SU-DHL-6 (cell line): ENCODE measurements at regions not wholly inside any gene's neighbourhood (a gene's known extent, or its start where the extent isn't known, plus 50 kb on each side); places are given as distances from the start of the nearest gene placed in this dataset.

Experiments
- H2AFZ ChIP-seq: fragments of 200-600 bp; sonication (generic); 2 replicates; pipeline ENCODE4 v1.6.1; 2014; ENCODE audit warnings: low read depth, mild to moderate bottlenecking, moderate library complexity, mixed read lengths, antibody characterized with exemption, low read length; ENCODE audit not compliant: severe bottlenecking
- H3F3A ChIP-seq: fragments of 200-600 bp; shearing (Covaris generic); 2 replicates; pipeline ENCODE4 v1.6.0; 2016; ENCODE audit warnings: antibody characterized with exemption, mild to moderate bottlenecking; ENCODE audit not compliant: insufficient read depth
- H3K27ac ChIP-seq: fragments of 200-600 bp; sonication (generic); 2 replicates; pipeline ENCODE4 v1.5.1; 2016; ENCODE audit warnings: low read depth, mild to moderate bottlenecking, low read length, moderate library complexity, mixed read lengths
- H3K27me3 ChIP-seq: fragments of 200-600 bp; sonication (generic), shearing (Covaris generic); 2 replicates; pipeline ENCODE4 v1.6.0; 2014; ENCODE audit warnings: mild to moderate bottlenecking, low read length
- H3K36me3 ChIP-seq: fragments of 200-600 bp; sonication (generic); 2 replicates; pipeline ENCODE4 v1.6.1; 2014; ENCODE audit warnings: mild to moderate bottlenecking, low read length, mixed read lengths
- H3K4me2 ChIP-seq: fragments of 300-600, 200-600 bp; shearing (Covaris generic), sonication (generic); 2 replicates; pipeline ENCODE4 v1.6.0; 2014; ENCODE audit warnings: low read length, low read depth, mild to moderate bottlenecking; ENCODE audit not compliant: poor library complexity, severe bottlenecking
- H3K4me3 ChIP-seq: fragments of 200-600 bp; sonication (generic); 2 replicates; pipeline ENCODE4 v1.5.1; 2014; ENCODE audit warnings: antibody characterized with exemption, low read length, mild to moderate bottlenecking, mixed read lengths; ENCODE audit not compliant: insufficient read depth, poor library complexity, severe bottlenecking
- H3K79me2 ChIP-seq: fragments of 200-600 bp; sonication (generic); 2 replicates; pipeline ENCODE4 v1.6.1; 2014; ENCODE audit warnings: mild to moderate bottlenecking, low read length, moderate library complexity; ENCODE audit not compliant: insufficient read depth
- H3K9ac ChIP-seq: fragments of 200-600 bp; sonication (generic); 2 replicates; pipeline ENCODE4 v1.7.0; 2014; ENCODE audit warnings: mild to moderate bottlenecking, low read length
- H3K9me2 ChIP-seq: fragments of 200-600 bp; sonication (generic); replicated peaks from 2 replicates; pipeline ENCODE4 v1.6.1; 2014; ENCODE audit warnings: low read length; ENCODE audit not compliant: insufficient read depth
- H3K9me3 ChIP-seq: fragments of 200-600 bp; sonication (generic); 2 replicates; pipeline ENCODE4 v1.6.1; 2014; ENCODE audit warnings: low read length, mixed read lengths; ENCODE audit not compliant: insufficient read depth
- H4K20me1 ChIP-seq: fragments of 200-600 bp; sonication (generic); 2 replicates; pipeline ENCODE4 v1.6.1; 2014; ENCODE audit warnings: low read depth, mild to moderate bottlenecking, antibody characterized with exemption, low read length, moderate library complexity, mixed read lengths
- CTCF ChIP-seq: fragments of 200-600 bp; sonication (generic); IDR thresholded peaks from one replicate; pipeline ENCODE4 v1.5.1; 2017; ENCODE audit warnings: antibody characterized with exemption, mild to moderate bottlenecking, low read length, moderate library complexity; ENCODE audit not compliant: insufficient read depth, poor library complexity, severe bottlenecking
- EZH2phosphoT487 ChIP-seq: fragments of 200-600 bp; sonication (generic), shearing (Covaris generic); conservative IDR thresholded peaks from 2 replicates; pipeline ENCODE4 v1.6.1; 2018; ENCODE audit warnings: mild to moderate bottlenecking, antibody characterized with exemption, low read length, moderate library complexity, mixed read lengths

GRCh38 chr16:54361246-54361645 lies 74.7 kb upstream of the IRX3 start:
- Histone ChIP-seq H3K9ac (no peak overlapping the region), H3K4me2 (no peak overlapping the region), H3K9me2 (no peaks in the 10 kb centered on the region), H3K79me2 (no peaks in the 10 kb centered on the region), H3F3A (no peaks in the 10 kb centered on the region), H3K27me3 (no peaks in the 10 kb centered on the region), H2AFZ (no peak overlapping the region), H4K20me1 (no peaks in the 10 kb centered on the region), H3K36me3 (no peaks in the 10 kb centered on the region), H3K9me3 (no peaks in the 10 kb centered on the region), H3K27ac (no peak overlapping the region), H3K4me3 (no peak overlapping the region)
- TF ChIP-seq CTCF (no peak), EZH2phosphoT487 (no peak)

DNA sequence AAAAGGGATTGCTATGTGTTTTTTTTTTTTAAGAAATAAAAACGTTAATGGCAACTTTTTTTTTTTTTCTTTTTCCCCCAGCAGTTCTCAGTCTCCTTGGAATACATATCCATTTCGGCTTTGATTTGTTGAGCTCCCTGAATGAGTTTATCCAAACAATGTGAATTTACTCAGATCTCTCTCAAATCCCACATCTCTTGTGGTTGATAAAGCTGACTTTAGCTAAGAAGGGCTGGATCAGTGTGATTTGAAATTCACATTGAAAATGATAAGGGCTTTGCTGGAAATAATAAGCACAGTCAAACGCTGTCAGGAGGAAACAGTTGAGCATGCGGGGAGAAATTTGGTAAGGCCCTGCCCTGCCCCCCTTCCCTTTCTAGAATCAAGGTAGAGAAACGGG lies 74.1 kb upstream of the IRX3 start:
- H3K9me3 ChIP-seq: no peaks in the 10 kb centered on the region
- H3K27ac ChIP-seq: no peak overlapping the region
- H2AFZ ChIP-seq: no peak overlapping the region
- no peak overlapping the region for H3K9ac ChIP-seq
- no peak for TF ChIP-seq CTCF
- TF ChIP-seq EZH2phosphoT487: no peak
- H3K27me3 ChIP-seq: no peaks in the 10 kb centered on the region
- H3F3A ChIP-seq: no peaks in the 10 kb centered on the region
- H3K4me2 ChIP-seq: no peak overlapping the region
- no peaks in the 10 kb centered on the region for H3K9me2 ChIP-seq
- H3K4me3 ChIP-seq: no peak overlapping the region
- H4K20me1 ChIP-seq: no peaks in the 10 kb centered on the region
- no peaks in the 10 kb centered on the region for H3K36me3 ChIP-seq
- H3K79me2 ChIP-seq: no peaks in the 10 kb centered on the region

- H3K4me3 ChIP-seq: no peak overlapping the region
- TF ChIP-seq EZH2phosphoT487: no peak
- no peak for TF ChIP-seq CTCF
Observed at GRCh38 chr16:54359555-54359954, 73.0 kb upstream of the IRX3 start.

More at GRCh38 chr16:54359555-54359954, 73.0 kb upstream of the IRX3 start:
- no peaks in the 10 kb centered on the region for H3K79me2 ChIP-seq
- H3K27me3 ChIP-seq: no peaks in the 10 kb centered on the region
- no peak overlapping the region for H3K27ac ChIP-seq
- no peaks in the 10 kb centered on the region for H3K9me2 ChIP-seq
- no peaks in the 10 kb centered on the region for H3K36me3 ChIP-seq
- no peaks in the 10 kb centered on the region for H3F3A ChIP-seq
- no peaks in the 10 kb centered on the region for H4K20me1 ChIP-seq
- no peaks in the 10 kb centered on the region for H3K9me3 ChIP-seq
- no peak overlapping the region for H3K9ac ChIP-seq
- no peak overlapping the region for H2AFZ ChIP-seq
- no peak overlapping the region for H3K4me2 ChIP-seq
